Loucy (cell line): ENCODE measurements at regions not wholly inside any gene's neighbourhood (a gene's known extent, or its start where the extent isn't known, plus 50 kb on each side); places are given as distances from the start of the nearest gene placed in this dataset.

Experiments
- CTCF ChIP-seq: fragments of 200-600 bp; sonication (generic); conservative IDR thresholded peaks from 2 replicates; pipeline ENCODE4 v1.5.1; 2014; ENCODE audit warnings: mild to moderate bottlenecking, antibody characterized with exemption, low read length
- EZH2phosphoT487 ChIP-seq: fragments of 200-600 bp; IDR thresholded peaks from 2 replicates; pipeline ENCODE4 v1.6.1; 2018; ENCODE audit warnings: antibody characterized with exemption, mild to moderate bottlenecking, moderate library complexity, borderline replicate concordance

DNA sequence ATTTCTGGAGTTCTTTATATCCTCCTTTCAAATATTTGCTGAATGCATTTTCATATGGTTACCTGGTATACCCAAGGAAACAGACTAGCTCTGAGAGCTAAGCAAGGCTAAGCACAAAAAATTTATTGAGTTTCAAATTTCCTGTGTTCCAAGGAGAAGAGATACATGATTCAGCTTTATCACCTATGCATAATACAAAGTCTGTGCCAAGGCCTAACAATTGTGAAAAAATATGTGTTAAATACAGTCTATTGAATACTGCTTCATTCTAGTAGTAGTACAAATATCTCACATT lies 103.7 kb upstream of the LGR5 start:
- TF ChIP-seq CTCF (no peak), EZH2phosphoT487 (no peak)
